NCI-H226 (cell line): ENCODE measurements at regions not wholly inside any gene's neighbourhood (a gene's known extent, or its start where the extent isn't known, plus 50 kb on each side); places are given as distances from the start of the nearest gene placed in this dataset.

Experiments
- DNase-seq: peaks from one replicate; pipeline ENCODE4 v3.0.0-alpha.2; 2015

GRCh38 chr2:236965021-236965840 is 120.5 kb upstream of the COPS8 start:
- DNase-seq, result no peak

GRCh38 chr2:236965841-236966096 is 119.9 kb upstream of the COPS8 start:
- DNase-seq, result no peak

GRCh38 chr2:236967499-236967783 is 118.2 kb upstream of the COPS8 start:
- no peak for DNase-seq

GRCh38 chr2:236968101-236968879 is 117.4 kb upstream of the COPS8 start:
- DNase-seq, result no peak

GRCh38 chr2:236968880-236969534 is 116.7 kb upstream of the COPS8 start:
- no peak for DNase-seq

GRCh38 chr2:236969767-236970655 is 115.7 kb upstream of the COPS8 start:
- no peak for DNase-seq

- no peak for DNase-seq
Observed at GRCh38 chr2:236970656-236971010, 115.1 kb upstream of the COPS8 start.

GRCh38 chr2:236971131-236971821 is 114.4 kb upstream of the COPS8 start:
- no peak for DNase-seq

GRCh38 chr2:236971919-236972381 is 113.7 kb upstream of the COPS8 start:
- no peak for DNase-seq

GRCh38 chr2:236972491-236973342 is 113.0 kb upstream of the COPS8 start:
- peak; percentile 86 for DNase-seq

- no peak for DNase-seq
Observed at GRCh38 chr2:236973343-236973980, 112.2 kb upstream of the COPS8 start.

GRCh38 chr2:236974148-236974547 is 111.5 kb upstream of the COPS8 start:
- no peak for DNase-seq

GRCh38 chr2:236974752-236975151 is 110.9 kb upstream of the COPS8 start:
- no peak for DNase-seq

- DNase-seq, result no peak
Observed at GRCh38 chr2:236975766-236976165, 109.9 kb upstream of the COPS8 start.

- no peak for DNase-seq
Observed at GRCh38 chr2:236976266-236977062, 109.2 kb upstream of the COPS8 start.

GRCh38 chr2:236977063-236977851 is 108.4 kb upstream of the COPS8 start:
- no peak for DNase-seq

GRCh38 chr2:236977852-236978398 is 107.8 kb upstream of the COPS8 start:
- no peak for DNase-seq

- DNase-seq, result no peak
Observed at GRCh38 chr2:236979664-236980063, 106.0 kb upstream of the COPS8 start.

- no peak for DNase-seq
Observed at GRCh38 chr2:236980961-236981360, 104.7 kb upstream of the COPS8 start.
